Stimulated activated naive CD8-positive, alpha-beta T cell treated with anti-CD3 and anti-CD28 coated beads, Interleukin-15, amount 100 ng/mL, for 72 hours (primary cell): ENCODE measurements at regions not wholly inside any gene's neighbourhood (a gene's known extent, or its start where the extent isn't known, plus 50 kb on each side); places are given as distances from the start of the nearest gene placed in this dataset.

ENCODE experiments used
- ATAC-seq: fragments of 150-1000 bp; cut with Tn5 transposase; 2 replicates; pipeline ENCODE4 v1.10.0; 2021; ENCODE audit warnings: mild to moderate bottlenecking, moderate library complexity
- DNase-seq, 2 donors: peaks; one replicate each; pipeline ENCODE4 v3.0.0; 2021 to 2022
- H3K27ac Mint-ChIP-seq, 2 donors: one replicate each; pipeline ENCODE4 v1.8.0; 2022; ENCODE audit warnings: mild to moderate bottlenecking in 2 of 2, mixed read lengths in 2 of 2, moderate library complexity in 2 of 2
- H3K27me3 Mint-ChIP-seq: one replicate; pipeline ENCODE4 v1.8.0; 2022; ENCODE audit warnings: mixed read lengths
- H3K4me1 Mint-ChIP-seq: one replicate; pipeline ENCODE4 v1.8.0; 2022; ENCODE audit warnings: mild to moderate bottlenecking, mixed read lengths
- H3K4me3 Mint-ChIP-seq, 2 donors: one replicate each; pipeline ENCODE4 v1.8.0; 2022; ENCODE audit warnings: mild to moderate bottlenecking in 2 of 2, mixed read lengths in 2 of 2, moderate library complexity in 1 of 2
- H3K9me3 Mint-ChIP-seq, 2 donors: one replicate each; pipeline ENCODE4 v1.8.0; 2022; ENCODE audit warnings: mixed read lengths in 2 of 2

GRCh38 chr17:70613681-70614080, 444.3 kb downstream of the KCNJ2 start:
- no peak overlapping the region for H3K4me3 Mint-ChIP-seq
- no peak for DNase-seq
- ATAC-seq = no peak
- no peaks in the 10 kb centered on the region for H3K27me3 Mint-ChIP-seq
- H3K9me3 Mint-ChIP-seq = no peaks in the 10 kb centered on the region
- H3K27ac Mint-ChIP-seq = no peak overlapping the region
- H3K4me1 Mint-ChIP-seq = no peaks in the 10 kb centered on the region

- no peaks in the 10 kb centered on the region for H3K27me3 Mint-ChIP-seq
- no peak for DNase-seq
- no peaks in the 10 kb centered on the region for H3K9me3 Mint-ChIP-seq
- ATAC-seq = no peak
- no peak overlapping the region for H3K27ac Mint-ChIP-seq
- H3K4me3 Mint-ChIP-seq = no peak overlapping the region
- H3K4me1 Mint-ChIP-seq = no peaks in the 10 kb centered on the region
Measured at GRCh38 chr17:70615831-70616230, 446.5 kb downstream of the KCNJ2 start.

DNA sequence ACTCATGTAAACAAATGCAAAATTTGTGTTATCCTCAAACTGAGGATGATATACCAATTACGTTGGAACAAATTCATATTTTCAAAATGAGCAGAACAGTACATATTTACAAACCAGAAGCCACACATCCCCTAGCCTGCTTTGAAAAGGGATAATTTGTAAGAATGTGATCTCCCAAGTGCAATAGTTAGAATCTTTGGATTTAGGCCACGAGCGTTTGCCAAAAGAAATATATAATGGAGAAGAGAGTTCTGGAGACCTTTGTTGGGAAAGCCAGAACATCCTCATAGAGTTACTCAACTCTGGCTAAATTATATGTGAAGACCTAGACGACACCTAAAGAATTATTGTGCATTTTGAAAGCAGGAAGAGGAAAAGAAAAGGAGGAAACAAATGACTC, 449.3 kb downstream of the KCNJ2 start:
- H3K9me3 Mint-ChIP-seq = no peaks in the 10 kb centered on the region

DNA sequence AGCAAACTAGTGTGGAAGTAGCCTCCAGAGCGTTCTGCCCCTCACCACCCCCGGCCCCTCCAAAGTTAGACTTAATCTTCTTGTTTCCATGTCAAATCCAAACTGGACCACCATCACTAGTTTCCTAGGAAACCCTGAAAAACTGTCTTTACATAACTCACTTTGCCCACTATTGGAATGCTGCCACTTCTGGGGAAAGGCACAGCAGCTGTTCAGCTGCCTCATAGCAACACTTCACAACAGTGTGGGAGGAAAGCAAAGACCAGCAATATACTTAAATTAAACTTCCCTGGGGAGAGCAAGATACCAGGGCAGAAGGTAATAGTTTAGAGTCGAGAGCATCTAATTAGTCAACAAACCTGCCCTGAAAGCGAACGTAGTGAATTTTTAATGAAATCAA, 452.2 kb downstream of the KCNJ2 start:
- peaks cover 5% of the 10 kb centered on the region for H3K4me1 Mint-ChIP-seq
- H3K27ac Mint-ChIP-seq = no peak overlapping the region
- ATAC-seq (no peak), DNase-seq (no peak)
- no peaks in the 10 kb centered on the region for H3K9me3 Mint-ChIP-seq
- H3K27me3 Mint-ChIP-seq = no peaks in the 10 kb centered on the region
- no peak overlapping the region for H3K4me3 Mint-ChIP-seq

More for the DNA sequence above, 449.3 kb downstream of the KCNJ2 start:
- H3K4me3 Mint-ChIP-seq = no peak overlapping the region
- H3K27ac Mint-ChIP-seq = no peak overlapping the region
- peaks cover 5% of the 10 kb centered on the region for H3K4me1 Mint-ChIP-seq
- H3K27me3 Mint-ChIP-seq = no peaks in the 10 kb centered on the region
- DNase-seq (no peak), ATAC-seq (no peak)

GRCh38 chr17:70622368-70623260, 453.3 kb downstream of the KCNJ2 start:
- ATAC-seq = no peak
- no peak overlapping the region for H3K4me3 Mint-ChIP-seq

DNA sequence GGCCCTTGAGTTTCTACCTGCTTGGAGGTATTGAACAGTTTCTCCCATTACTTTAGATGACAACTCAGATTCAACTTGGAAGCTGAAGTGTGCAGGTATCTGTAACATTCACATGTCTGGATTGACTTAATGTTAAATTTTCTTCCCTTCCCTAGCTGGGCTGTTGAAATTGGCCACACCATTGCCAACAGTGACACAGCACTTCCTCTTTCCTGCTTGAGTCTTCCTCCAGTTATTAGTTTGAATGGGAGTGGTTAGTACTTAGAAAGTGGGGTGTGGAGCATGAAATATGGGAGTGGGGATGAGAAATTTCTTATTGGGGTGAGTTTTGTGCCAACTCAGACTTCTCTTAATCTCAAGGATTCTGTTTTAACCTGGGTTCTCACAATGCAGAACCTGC, 454.9 kb downstream of the KCNJ2 start:
- DNase-seq = no peak
- Mint-ChIP-seq H3K27me3 (no peaks in the 10 kb centered on the region), H3K27ac (no peak overlapping the region), H3K4me3 (no peak overlapping the region), H3K4me1 (peaks cover 5% of the 10 kb centered on the region), H3K9me3 (no peaks in the 10 kb centered on the region)
- ATAC-seq = no peak

More at GRCh38 chr17:70622368-70623260, 453.3 kb downstream of the KCNJ2 start:
- Mint-ChIP-seq H3K4me1 (peaks cover 5% of the 10 kb centered on the region), H3K27me3 (no peaks in the 10 kb centered on the region), H3K27ac (no peak overlapping the region), H3K9me3 (no peaks in the 10 kb centered on the region)
- DNase-seq = peak in 1 of 2 donors; percentile 9

DNA sequence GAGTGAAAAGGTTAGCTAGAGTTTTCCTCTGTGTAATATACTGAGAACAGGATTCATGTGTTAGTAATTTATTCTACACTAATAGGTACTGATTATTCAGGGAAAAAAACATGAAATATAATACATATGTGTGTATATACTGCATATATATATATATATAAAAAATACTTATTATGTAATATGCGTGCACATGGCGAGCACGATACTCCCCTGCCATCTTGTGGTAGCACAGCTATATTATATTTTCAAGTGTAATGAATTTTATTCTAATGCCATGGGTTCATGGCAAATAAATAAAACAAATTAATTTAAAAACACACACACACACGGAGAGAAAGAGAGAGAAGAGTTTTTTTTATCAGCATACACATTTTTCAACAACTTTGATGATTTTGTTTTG, 460.6 kb downstream of the KCNJ2 start:
- H3K4me1 Mint-ChIP-seq = no peaks in the 10 kb centered on the region
- H3K4me3 Mint-ChIP-seq = no peak overlapping the region
- DNase-seq = no peak
- no peaks in the 10 kb centered on the region for H3K9me3 Mint-ChIP-seq
- H3K27me3 Mint-ChIP-seq = no peaks in the 10 kb centered on the region
- H3K27ac Mint-ChIP-seq = no peak overlapping the region
- ATAC-seq = no peak

DNA sequence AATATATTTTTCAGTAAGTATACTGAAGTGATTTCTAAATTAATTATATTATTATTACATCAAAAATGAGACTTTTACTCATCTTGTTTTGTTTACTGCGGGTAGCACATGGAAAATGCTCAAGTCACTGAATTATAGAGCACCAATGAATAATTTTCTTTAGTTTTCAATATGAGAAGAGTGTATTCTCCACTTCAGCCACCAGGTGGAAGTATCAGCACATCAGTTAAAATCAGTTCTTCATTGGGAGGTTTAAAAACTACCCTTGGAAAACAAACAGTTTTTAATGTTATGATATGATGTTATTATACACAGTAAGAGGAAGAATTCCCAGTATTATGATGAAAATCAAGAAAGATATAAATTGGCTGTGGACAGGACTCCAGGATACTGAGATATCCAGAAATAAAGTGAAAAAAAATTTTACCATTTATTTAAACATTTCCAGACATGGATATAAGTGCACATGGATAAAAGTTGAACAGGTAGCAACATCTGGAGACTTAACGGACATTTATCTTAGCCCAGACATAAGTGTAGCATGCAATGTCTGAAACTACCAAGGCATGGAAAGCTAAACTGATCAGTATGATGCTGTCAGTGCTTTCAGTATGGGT, 467.3 kb downstream of the KCNJ2 start:
- Mint-ChIP-seq H3K27ac (no peak overlapping the region), H3K9me3 (no peaks in the 10 kb centered on the region), H3K4me3 (no peak overlapping the region), H3K4me1 (no peaks in the 10 kb centered on the region), H3K27me3 (no peaks in the 10 kb centered on the region)
- DNase-seq (no peak), ATAC-seq (no peak)

DNA sequence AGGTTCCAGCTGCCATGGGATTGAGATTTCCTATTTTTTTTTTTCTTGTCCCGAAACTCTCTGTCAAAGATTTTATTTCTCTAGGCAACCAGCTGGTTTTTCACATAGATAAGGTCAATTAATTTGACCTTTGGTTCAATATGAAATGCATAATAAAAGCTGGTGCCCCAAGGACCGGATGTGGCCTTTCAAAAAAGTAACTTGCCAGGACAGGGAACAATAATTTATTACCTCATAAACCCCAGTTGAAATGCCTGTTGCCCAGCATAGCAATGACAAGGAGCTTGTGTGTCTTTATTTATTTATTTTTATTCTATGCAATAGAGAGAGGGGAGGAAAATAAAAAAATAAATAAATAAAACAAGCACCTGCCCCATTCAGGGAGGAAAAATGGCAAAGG, 472.7 kb downstream of the KCNJ2 start:
- Mint-ChIP-seq H3K4me3 (no peak overlapping the region), H3K4me1 (no peaks in the 10 kb centered on the region), H3K9me3 (no peaks in the 10 kb centered on the region), H3K27me3 (no peaks in the 10 kb centered on the region), H3K27ac (no peak overlapping the region)
- DNase-seq (no peak), ATAC-seq (no peak)

DNA sequence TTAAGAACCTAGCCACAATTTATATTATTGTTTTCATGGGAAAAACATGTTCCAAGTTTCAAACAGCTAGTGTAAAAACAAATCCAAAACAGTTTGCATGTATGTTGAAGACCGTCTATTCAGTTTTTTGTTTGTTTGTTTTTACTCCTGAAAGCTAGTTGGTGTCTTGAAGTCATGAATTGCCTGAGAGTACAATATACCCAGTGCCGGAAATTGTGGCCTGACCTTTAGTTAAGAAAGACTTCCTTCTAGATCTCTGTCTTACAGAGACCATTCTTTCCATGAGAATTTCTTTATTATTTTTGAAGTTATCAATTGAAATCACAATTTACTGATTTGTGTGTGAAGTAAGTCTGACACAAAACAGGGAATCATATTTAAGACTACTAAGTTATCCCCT, 474.8 kb downstream of the KCNJ2 start:
- DNase-seq (no peak), ATAC-seq (no peak)
- no peak overlapping the region for H3K27ac Mint-ChIP-seq
- H3K4me3 Mint-ChIP-seq = no peak overlapping the region
- H3K27me3 Mint-ChIP-seq = no peaks in the 10 kb centered on the region
- no peaks in the 10 kb centered on the region for H3K9me3 Mint-ChIP-seq
- no peaks in the 10 kb centered on the region for H3K4me1 Mint-ChIP-seq

GRCh38 chr17:70646673-70647072, 477.3 kb downstream of the KCNJ2 start:
- no peaks in the 10 kb centered on the region for H3K27me3 Mint-ChIP-seq
- H3K9me3 Mint-ChIP-seq = no peaks in the 10 kb centered on the region
- H3K4me1 Mint-ChIP-seq = no peaks in the 10 kb centered on the region
- no peak for DNase-seq
- H3K4me3 Mint-ChIP-seq = no peak overlapping the region
- no peak overlapping the region for H3K27ac Mint-ChIP-seq
- no peak for ATAC-seq

- ATAC-seq = no peak
- no peak for DNase-seq
- H3K4me1 Mint-ChIP-seq = no peaks in the 10 kb centered on the region
- H3K27ac Mint-ChIP-seq = no peak overlapping the region
- H3K27me3 Mint-ChIP-seq = no peaks in the 10 kb centered on the region
- no peak overlapping the region for H3K4me3 Mint-ChIP-seq
- no peaks in the 10 kb centered on the region for H3K9me3 Mint-ChIP-seq
Measured at GRCh38 chr17:70648166-70648565, 478.8 kb downstream of the KCNJ2 start.

GRCh38 chr17:70653850-70654249, 484.5 kb downstream of the KCNJ2 start:
- ATAC-seq (no peak), DNase-seq (no peak)
- Mint-ChIP-seq H3K27ac (no peak overlapping the region), H3K4me1 (no peaks in the 10 kb centered on the region), H3K9me3 (no peaks in the 10 kb centered on the region), H3K27me3 (no peaks in the 10 kb centered on the region), H3K4me3 (no peak overlapping the region)

GRCh38 chr17:70654706-70655105, 485.4 kb downstream of the KCNJ2 start:
- Mint-ChIP-seq H3K27me3 (no peaks in the 10 kb centered on the region), H3K4me1 (no peaks in the 10 kb centered on the region), H3K4me3 (no peak overlapping the region), H3K9me3 (no peaks in the 10 kb centered on the region), H3K27ac (no peak overlapping the region)
- DNase-seq = no peak
- ATAC-seq = no peak

DNA sequence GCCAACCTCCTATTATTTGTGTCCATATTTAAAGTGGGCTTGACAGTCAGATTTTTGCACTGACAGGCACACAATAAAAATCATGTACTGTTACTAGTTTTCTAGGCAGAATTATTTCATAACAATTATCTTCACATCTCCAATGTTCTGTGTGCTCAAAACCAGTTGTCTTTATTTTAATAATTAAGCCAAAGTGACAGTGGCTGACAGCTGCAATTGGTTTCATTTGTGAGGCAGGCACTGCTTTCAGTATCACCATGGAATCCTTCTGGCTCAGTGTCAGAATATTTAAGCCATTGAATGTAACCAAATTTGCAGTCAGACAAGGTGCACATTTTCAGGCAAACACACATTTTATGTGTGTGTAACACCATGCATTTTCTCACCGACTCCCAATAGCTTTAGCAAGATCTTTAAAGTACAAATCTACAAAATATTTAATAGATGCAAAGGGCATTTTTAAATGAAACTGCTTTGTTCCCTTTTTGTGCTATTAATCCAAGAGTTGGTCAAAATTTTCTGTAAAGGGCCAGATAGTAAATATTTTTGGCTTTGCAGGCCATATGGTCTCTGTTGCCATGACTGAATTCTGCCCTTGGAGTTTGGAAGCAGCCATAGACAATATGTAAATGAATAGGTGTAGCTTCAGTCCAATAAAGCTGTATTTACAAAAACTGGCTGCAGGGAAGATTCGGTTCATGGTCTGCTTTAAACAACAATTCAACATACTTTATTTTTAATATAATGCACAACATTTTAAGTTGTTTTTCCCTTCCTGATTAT, 486.0 kb downstream of the KCNJ2 start:
- Mint-ChIP-seq H3K4me1 (no peaks in the 10 kb centered on the region), H3K4me3 (no peak overlapping the region), H3K27ac (no peak overlapping the region), H3K27me3 (no peaks in the 10 kb centered on the region), H3K9me3 (no peaks in the 10 kb centered on the region)
- DNase-seq (no peak), ATAC-seq (no peak)

GRCh38 chr17:70658317-70658716, 489.0 kb downstream of the KCNJ2 start:
- no peaks in the 10 kb centered on the region for H3K9me3 Mint-ChIP-seq
- no peaks in the 10 kb centered on the region for H3K4me1 Mint-ChIP-seq
- no peak for ATAC-seq
- no peak overlapping the region for H3K4me3 Mint-ChIP-seq
- no peak for DNase-seq
- no peaks in the 10 kb centered on the region for H3K27me3 Mint-ChIP-seq
- no peak overlapping the region for H3K27ac Mint-ChIP-seq
